WTC11 (cell line): ENCODE measurements at regions not wholly inside any gene's neighbourhood (a gene's known extent, or its start where the extent isn't known, plus 50 kb on each side); places are given as distances from the start of the nearest gene placed in this dataset.

Experiments
- ATAC-seq: fragments of 200-7000 bp; cut with Tn5 transposase; 2 replicates; pipeline ENCODE4 v1.10.0; 2021; ENCODE audit warnings: mild to moderate bottlenecking, moderate library complexity
- CTCF ChIA-PET: fragments of 300-600 bp; sonication (Branson Sonifier 250); formaldehyde crosslinking; loops from one replicate; lab custom pipeline; 2021; ENCODE audit warnings: antibody characterized with exemption; lab: Charles Lee
- POLR2A ChIA-PET: fragments of 350-600 bp; sonication (Branson Sonifier 250); formaldehyde crosslinking; loops from one replicate; lab custom pipeline; 2021; ENCODE audit warnings: antibody characterized with exemption; lab: Charles Lee
- DNase-seq: peaks from one replicate; pipeline ENCODE4 v3.0.0; 2021; ENCODE audit warnings: low spot score
- H3K27ac Mint-ChIP-seq: 2 replicates; pipeline ENCODE4 v1.8.0; 2021; ENCODE audit warnings: mixed read lengths
- H3K27me3 Mint-ChIP-seq: 2 replicates; pipeline ENCODE4 v1.8.0; 2021; ENCODE audit warnings: low read depth, mild to moderate bottlenecking, moderate library complexity, mixed read lengths
- H3K36me3 Mint-ChIP-seq: 2 replicates; pipeline ENCODE4 v1.8.0; 2021; ENCODE audit warnings: mixed read lengths
- H3K4me1 Mint-ChIP-seq: 2 replicates; pipeline ENCODE4 v1.8.0; 2022; ENCODE audit warnings: mixed read lengths
- H3K4me3 Mint-ChIP-seq: 2 replicates; pipeline ENCODE4 v1.8.0; 2021; ENCODE audit warnings: mild to moderate bottlenecking, moderate library complexity, mixed read lengths
- H3K9me3 Mint-ChIP-seq: 2 replicates; pipeline ENCODE4 v1.8.0; 2021; ENCODE audit warnings: mixed read lengths
- CBFB ChIP-seq: sonication (generic); formaldehyde crosslinking; IDR thresholded peaks from 2 replicates; pipeline ENCODE4 v1.8.1; 2022; ENCODE audit warnings: mild to moderate bottlenecking, low read depth, missing genetic modification reagents
- CREB1 ChIP-seq: sonication (generic); formaldehyde crosslinking; IDR thresholded peaks from 2 replicates; pipeline ENCODE4 v1.8.0; 2023; ENCODE audit warnings: mild to moderate bottlenecking, missing genetic modification reagents
- ELF4 ChIP-seq: sonication (generic); formaldehyde crosslinking; IDR thresholded peaks from 2 replicates; pipeline ENCODE4 v1.8.1; 2022; ENCODE audit warnings: low read depth, mild to moderate bottlenecking, moderate library complexity, missing genetic modification reagents
- FOXJ3 ChIP-seq: sonication (generic); formaldehyde crosslinking; IDR thresholded peaks from 2 replicates; pipeline ENCODE4 v1.9.0; 2021; ENCODE audit warnings: missing genetic modification reagents, mild to moderate bottlenecking, borderline replicate concordance
- FOXP1 ChIP-seq: sonication (generic); formaldehyde crosslinking; IDR thresholded peaks from 2 replicates; pipeline ENCODE4 v1.8.0; 2022; ENCODE audit warnings: missing genetic modification reagents, mild to moderate bottlenecking, moderate library complexity, borderline replicate concordance
- GABPB1 ChIP-seq: sonication (generic); formaldehyde crosslinking; IDR thresholded peaks from 2 replicates; pipeline ENCODE4 v1.8.1; 2023; ENCODE audit warnings: mild to moderate bottlenecking, missing genetic modification reagents
- GTF2I ChIP-seq: fragments of 250-450 bp; sonication (Bioruptor Pico); conservative IDR thresholded peaks from 2 replicates; pipeline ENCODE4 v1.4.0; 2021; ENCODE audit warnings: mild to moderate bottlenecking
- JUN ChIP-seq: sonication (generic); formaldehyde crosslinking; IDR thresholded peaks from 2 replicates; pipeline ENCODE4 v1.8.0; 2023; ENCODE audit warnings: mild to moderate bottlenecking, missing genetic modification reagents
- NFATC4 ChIP-seq: fragments of 250-450 bp; sonication (Bioruptor Pico); IDR thresholded peaks from 2 replicates; pipeline ENCODE4 v1.9.0; 2021; ENCODE audit warnings: mild to moderate bottlenecking
- NR2C2 ChIP-seq: sonication (generic); formaldehyde crosslinking; IDR thresholded peaks from 2 replicates; pipeline ENCODE4 v1.8.0; 2022; ENCODE audit warnings: mild to moderate bottlenecking, missing genetic modification reagents
- TCF7 ChIP-seq: sonication (generic); formaldehyde crosslinking; IDR thresholded peaks from 2 replicates; pipeline ENCODE4 v1.8.0; 2022; ENCODE audit warnings: mild to moderate bottlenecking, low read depth, missing genetic modification reagents, moderate library complexity
- TEAD4 ChIP-seq: sonication (generic); formaldehyde crosslinking; IDR thresholded peaks from 2 replicates; pipeline ENCODE4 v1.8.0; 2022; ENCODE audit warnings: mild to moderate bottlenecking, missing genetic modification reagents
- ZNF121 ChIP-seq: sonication (generic); formaldehyde crosslinking; IDR thresholded peaks from 2 replicates; pipeline ENCODE4 v1.8.0; 2023; ENCODE audit warnings: missing genetic modification reagents
- ZNF219 ChIP-seq: sonication (generic); formaldehyde crosslinking; IDR thresholded peaks from 2 replicates; pipeline ENCODE4 v1.8.0; 2023; ENCODE audit warnings: missing genetic modification reagents, mild to moderate bottlenecking, borderline replicate concordance
- ZNF416 ChIP-seq: fragments of 250-450 bp; sonication (Bioruptor Pico); IDR thresholded peaks from 2 replicates; pipeline ENCODE4 v1.9.0; 2021; ENCODE audit warnings: mild to moderate bottlenecking, inconsistent platforms
- ZNF423 ChIP-seq: fragments of 250-450 bp; sonication (Bioruptor Pico); IDR thresholded peaks from 2 replicates; pipeline ENCODE4 v2.1.2; 2022; ENCODE audit warnings: mild to moderate bottlenecking, moderate library complexity
- ZNF671 ChIP-seq: fragments of 250-450 bp; sonication (Bioruptor Pico); IDR thresholded peaks from 2 replicates; pipeline ENCODE4 v1.8.0; 2021; ENCODE audit warnings: mild to moderate bottlenecking
- TF ChIP-seq, protein P1 (sequence below): sonication (generic); formaldehyde crosslinking; IDR thresholded peaks from 2 replicates; pipeline ENCODE4 v1.8.1; 2023; ENCODE audit warnings: mild to moderate bottlenecking, missing genetic modification reagents
- TF ChIP-seq, protein P2 (sequence below): fragments of 250-450 bp; sonication (Bioruptor Pico); IDR thresholded peaks from 2 replicates; pipeline ENCODE4 v1.8.0; 2021; ENCODE audit warnings: mild to moderate bottlenecking
- TF ChIP-seq, protein P3 (sequence below): sonication (generic); formaldehyde crosslinking; IDR thresholded peaks from 2 replicates; pipeline ENCODE4 v1.8.1; 2022; ENCODE audit warnings: low read depth, mild to moderate bottlenecking, moderate library complexity, missing genetic modification reagents, borderline replicate concordance
- TF ChIP-seq, protein P4 (sequence below): sonication (generic); formaldehyde crosslinking; IDR thresholded peaks from 2 replicates; pipeline ENCODE4 v1.8.1; 2023; ENCODE audit warnings: mild to moderate bottlenecking, missing genetic modification reagents, borderline replicate concordance
- TF ChIP-seq, protein P5 (sequence below): sonication (generic); formaldehyde crosslinking; IDR thresholded peaks from 2 replicates; pipeline ENCODE4 v1.8.1; 2022; ENCODE audit warnings: low read depth, missing genetic modification reagents, borderline replicate concordance

DNA sequence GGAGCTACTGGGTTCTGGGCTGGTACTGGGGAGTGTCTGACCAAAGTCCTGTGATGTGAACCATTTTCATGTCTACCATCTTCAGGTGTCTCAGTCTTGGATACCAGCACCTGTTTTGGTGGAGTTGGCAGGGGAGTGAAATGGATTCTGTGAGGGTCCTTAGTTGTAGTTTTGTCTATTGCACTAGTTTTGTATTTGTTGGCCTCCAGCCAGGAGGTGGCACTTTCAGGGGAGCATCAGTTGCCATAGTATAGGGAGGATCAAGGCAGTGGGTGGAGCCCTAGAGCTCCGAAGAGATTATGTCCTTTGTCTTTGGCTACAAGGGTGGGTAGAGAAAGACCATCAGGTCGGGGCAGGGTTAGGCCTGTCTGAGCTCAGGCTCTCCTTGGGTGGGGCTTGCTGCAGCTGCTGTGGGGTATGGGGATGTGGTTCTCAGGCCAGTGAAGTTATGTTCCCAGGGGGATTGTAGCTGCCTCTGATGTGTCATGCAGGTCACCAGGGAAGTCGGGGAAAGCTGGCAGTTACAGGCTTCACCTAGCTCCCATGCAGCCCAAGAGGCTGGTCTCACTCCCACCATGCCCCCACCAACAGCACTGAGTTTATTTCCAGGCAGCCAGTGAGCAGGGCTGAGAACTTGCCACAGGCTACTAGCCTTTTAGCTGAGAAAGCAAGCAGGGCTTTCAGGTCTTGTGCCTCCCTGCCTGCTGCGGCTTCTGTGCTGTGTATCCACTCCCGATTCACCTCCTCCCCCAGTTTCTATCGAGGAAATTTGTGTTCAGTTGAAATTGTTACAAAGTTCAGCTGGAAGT lies 153.1 kb downstream of the ZNF365 start:
- no peak; the same call in 1 of the 2 replicates for ATAC-seq
- H3K9me3 Mint-ChIP-seq, result peaks cover 36% of the 10 kb centered on the region
- H3K27me3 Mint-ChIP-seq, result no peaks in the 10 kb centered on the region
- H3K27ac Mint-ChIP-seq, result no peak overlapping the region
- peaks cover 10% of the 10 kb centered on the region for H3K4me1 Mint-ChIP-seq
- no peak for DNase-seq
- TF ChIP-seq TEAD4 (CRISPR knock-in tag) (no peak), ZNF423 (CRISPR knock-in tag) (no peak), NFATC4 (CRISPR knock-in tag) (no peak), FOXP1 (CRISPR knock-in tag) (no peak), JUN (CRISPR knock-in tag) (no peak), ZNF416 (no peak)
- ChIA-PET POLR2A (no interaction called here), CTCF (no interaction called here)
- H3K36me3 Mint-ChIP-seq, result peaks cover 17% of the 10 kb centered on the region
- no peak overlapping the region for H3K4me3 Mint-ChIP-seq

DNA sequence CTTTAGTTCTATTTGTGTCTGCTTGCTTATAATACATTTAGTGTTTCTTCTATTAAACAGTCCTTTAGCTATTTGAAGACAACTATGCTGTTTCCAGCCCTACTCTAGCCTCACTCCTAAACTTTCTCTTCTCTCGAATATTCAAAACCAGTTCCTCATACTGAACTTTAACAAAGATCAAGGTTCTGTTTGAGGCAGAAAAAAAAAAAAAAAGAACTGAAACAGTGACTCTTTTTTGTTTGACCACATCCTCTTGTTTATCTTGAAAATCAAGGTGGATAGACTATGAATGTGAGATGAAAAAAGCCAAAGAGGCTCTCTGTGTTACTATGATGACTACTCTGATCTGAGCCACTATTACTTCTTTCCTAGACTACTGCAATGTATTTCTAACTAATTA lies 154.3 kb downstream of the ZNF365 start:
- ChIA-PET CTCF (no interaction called here), POLR2A (no interaction called here)
- ATAC-seq (no peak), DNase-seq (no peak)
- no peaks in the 10 kb centered on the region for H3K27me3 Mint-ChIP-seq
- peaks cover 10% of the 10 kb centered on the region for H3K4me1 Mint-ChIP-seq
- peaks cover 28% of the 10 kb centered on the region for H3K9me3 Mint-ChIP-seq
- no peak overlapping the region for H3K4me3 Mint-ChIP-seq
- H3K27ac Mint-ChIP-seq, result no peak overlapping the region
- TF ChIP-seq NR2C2 (CRISPR knock-in tag) (no peak), GABPB1 (CRISPR knock-in tag) (no peak), CREB1 (CRISPR knock-in tag) (no peak), ZNF423 (CRISPR knock-in tag) (no peak), TCF7 (CRISPR knock-in tag) (no peak), ELF4 (CRISPR knock-in tag) (no peak), ZNF219 (CRISPR knock-in tag) (no peak), GTF2I (CRISPR knock-in tag) (no peak), CBFB (CRISPR knock-in tag) (no peak), FOXJ3 (no peak), ZNF671 (CRISPR knock-in tag) (no peak), ZNF121 (CRISPR knock-in tag) (no peak)
- TF ChIP-seq, protein P1, sequence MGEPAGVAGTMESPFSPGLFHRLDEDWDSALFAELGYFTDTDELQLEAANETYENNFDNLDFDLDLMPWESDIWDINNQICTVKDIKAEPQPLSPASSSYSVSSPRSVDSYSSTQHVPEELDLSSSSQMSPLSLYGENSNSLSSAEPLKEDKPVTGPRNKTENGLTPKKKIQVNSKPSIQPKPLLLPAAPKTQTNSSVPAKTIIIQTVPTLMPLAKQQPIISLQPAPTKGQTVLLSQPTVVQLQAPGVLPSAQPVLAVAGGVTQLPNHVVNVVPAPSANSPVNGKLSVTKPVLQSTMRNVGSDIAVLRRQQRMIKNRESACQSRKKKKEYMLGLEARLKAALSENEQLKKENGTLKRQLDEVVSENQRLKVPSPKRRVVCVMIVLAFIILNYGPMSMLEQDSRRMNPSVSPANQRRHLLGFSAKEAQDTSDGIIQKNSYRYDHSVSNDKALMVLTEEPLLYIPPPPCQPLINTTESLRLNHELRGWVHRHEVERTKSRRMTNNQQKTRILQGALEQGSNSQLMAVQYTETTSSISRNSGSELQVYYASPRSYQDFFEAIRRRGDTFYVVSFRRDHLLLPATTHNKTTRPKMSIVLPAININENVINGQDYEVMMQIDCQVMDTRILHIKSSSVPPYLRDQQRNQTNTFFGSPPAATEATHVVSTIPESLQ (CRISPR knock-in tag), result no peak
- TF ChIP-seq, protein P2, sequence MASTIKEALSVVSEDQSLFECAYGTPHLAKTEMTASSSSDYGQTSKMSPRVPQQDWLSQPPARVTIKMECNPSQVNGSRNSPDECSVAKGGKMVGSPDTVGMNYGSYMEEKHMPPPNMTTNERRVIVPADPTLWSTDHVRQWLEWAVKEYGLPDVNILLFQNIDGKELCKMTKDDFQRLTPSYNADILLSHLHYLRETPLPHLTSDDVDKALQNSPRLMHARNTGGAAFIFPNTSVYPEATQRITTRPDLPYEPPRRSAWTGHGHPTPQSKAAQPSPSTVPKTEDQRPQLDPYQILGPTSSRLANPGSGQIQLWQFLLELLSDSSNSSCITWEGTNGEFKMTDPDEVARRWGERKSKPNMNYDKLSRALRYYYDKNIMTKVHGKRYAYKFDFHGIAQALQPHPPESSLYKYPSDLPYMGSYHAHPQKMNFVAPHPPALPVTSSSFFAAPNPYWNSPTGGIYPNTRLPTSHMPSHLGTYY (CRISPR knock-in tag), result no peak
- TF ChIP-seq, protein P3, sequence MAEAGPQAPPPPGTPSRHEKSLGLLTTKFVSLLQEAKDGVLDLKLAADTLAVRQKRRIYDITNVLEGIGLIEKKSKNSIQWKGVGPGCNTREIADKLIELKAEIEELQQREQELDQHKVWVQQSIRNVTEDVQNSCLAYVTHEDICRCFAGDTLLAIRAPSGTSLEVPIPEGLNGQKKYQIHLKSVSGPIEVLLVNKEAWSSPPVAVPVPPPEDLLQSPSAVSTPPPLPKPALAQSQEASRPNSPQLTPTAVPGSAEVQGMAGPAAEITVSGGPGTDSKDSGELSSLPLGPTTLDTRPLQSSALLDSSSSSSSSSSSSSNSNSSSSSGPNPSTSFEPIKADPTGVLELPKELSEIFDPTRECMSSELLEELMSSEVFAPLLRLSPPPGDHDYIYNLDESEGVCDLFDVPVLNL (CRISPR knock-in tag), result no peak
- TF ChIP-seq, protein P4, sequence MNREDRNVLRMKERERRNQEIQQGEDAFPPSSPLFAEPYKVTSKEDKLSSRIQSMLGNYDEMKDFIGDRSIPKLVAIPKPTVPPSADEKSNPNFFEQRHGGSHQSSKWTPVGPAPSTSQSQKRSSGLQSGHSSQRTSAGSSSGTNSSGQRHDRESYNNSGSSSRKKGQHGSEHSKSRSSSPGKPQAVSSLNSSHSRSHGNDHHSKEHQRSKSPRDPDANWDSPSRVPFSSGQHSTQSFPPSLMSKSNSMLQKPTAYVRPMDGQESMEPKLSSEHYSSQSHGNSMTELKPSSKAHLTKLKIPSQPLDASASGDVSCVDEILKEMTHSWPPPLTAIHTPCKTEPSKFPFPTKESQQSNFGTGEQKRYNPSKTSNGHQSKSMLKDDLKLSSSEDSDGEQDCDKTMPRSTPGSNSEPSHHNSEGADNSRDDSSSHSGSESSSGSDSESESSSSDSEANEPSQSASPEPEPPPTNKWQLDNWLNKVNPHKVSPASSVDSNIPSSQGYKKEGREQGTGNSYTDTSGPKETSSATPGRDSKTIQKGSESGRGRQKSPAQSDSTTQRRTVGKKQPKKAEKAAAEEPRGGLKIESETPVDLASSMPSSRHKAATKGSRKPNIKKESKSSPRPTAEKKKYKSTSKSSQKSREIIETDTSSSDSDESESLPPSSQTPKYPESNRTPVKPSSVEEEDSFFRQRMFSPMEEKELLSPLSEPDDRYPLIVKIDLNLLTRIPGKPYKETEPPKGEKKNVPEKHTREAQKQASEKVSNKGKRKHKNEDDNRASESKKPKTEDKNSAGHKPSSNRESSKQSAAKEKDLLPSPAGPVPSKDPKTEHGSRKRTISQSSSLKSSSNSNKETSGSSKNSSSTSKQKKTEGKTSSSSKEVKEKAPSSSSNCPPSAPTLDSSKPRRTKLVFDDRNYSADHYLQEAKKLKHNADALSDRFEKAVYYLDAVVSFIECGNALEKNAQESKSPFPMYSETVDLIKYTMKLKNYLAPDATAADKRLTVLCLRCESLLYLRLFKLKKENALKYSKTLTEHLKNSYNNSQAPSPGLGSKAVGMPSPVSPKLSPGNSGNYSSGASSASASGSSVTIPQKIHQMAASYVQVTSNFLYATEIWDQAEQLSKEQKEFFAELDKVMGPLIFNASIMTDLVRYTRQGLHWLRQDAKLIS (CRISPR knock-in tag), result no peak
- TF ChIP-seq, protein P5, sequence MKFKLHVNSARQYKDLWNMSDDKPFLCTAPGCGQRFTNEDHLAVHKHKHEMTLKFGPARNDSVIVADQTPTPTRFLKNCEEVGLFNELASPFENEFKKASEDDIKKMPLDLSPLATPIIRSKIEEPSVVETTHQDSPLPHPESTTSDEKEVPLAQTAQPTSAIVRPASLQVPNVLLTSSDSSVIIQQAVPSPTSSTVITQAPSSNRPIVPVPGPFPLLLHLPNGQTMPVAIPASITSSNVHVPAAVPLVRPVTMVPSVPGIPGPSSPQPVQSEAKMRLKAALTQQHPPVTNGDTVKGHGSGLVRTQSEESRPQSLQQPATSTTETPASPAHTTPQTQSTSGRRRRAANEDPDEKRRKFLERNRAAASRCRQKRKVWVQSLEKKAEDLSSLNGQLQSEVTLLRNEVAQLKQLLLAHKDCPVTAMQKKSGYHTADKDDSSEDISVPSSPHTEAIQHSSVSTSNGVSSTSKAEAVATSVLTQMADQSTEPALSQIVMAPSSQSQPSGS, result no peak
- H3K36me3 Mint-ChIP-seq, result peaks cover 17% of the 10 kb centered on the region
